HFFc6 (cell line): ENCODE measurements at regions not wholly inside any gene's neighbourhood (a gene's known extent, or its start where the extent isn't known, plus 50 kb on each side); places are given as distances from the start of the nearest gene placed in this dataset.

Experiments used
- DNase-seq: peaks from one replicate; pipeline ENCODE4 v3.0.0-alpha.2; 2018
- H3K27ac Mint-ChIP-seq: 2 replicates; pipeline ENCODE4 v1.8.0; 2020; ENCODE audit warnings: mild to moderate bottlenecking, mixed read lengths
- H3K27me3 Mint-ChIP-seq: 2 replicates; pipeline ENCODE4 v1.8.0; 2021; ENCODE audit warnings: mild to moderate bottlenecking, moderate library complexity, mixed read lengths; ENCODE audit not compliant: insufficient read depth
- H3K36me3 Mint-ChIP-seq: 2 replicates; pipeline ENCODE4 v1.8.0; 2021; ENCODE audit warnings: low read depth, mixed read lengths
- H3K4me1 Mint-ChIP-seq: 2 replicates; pipeline ENCODE4 v1.8.0; 2020; ENCODE audit warnings: low read depth, mixed read lengths
- H3K4me3 Mint-ChIP-seq: 2 replicates; pipeline ENCODE4 v1.8.0; 2020; ENCODE audit warnings: mild to moderate bottlenecking, moderate library complexity, mixed read lengths
- H3K9me3 Mint-ChIP-seq: 2 replicates; pipeline ENCODE4 v1.8.0; 2020; ENCODE audit warnings: mild to moderate bottlenecking, mixed read lengths
- TF ChIP-seq, protein P1 (sequence below): fragments of 200-600 bp; sonication (generic); IDR thresholded peaks from 2 replicates; pipeline ENCODE4 v1.5.0; 2021; ENCODE audit warnings: antibody characterized with exemption, mild to moderate bottlenecking

DNA sequence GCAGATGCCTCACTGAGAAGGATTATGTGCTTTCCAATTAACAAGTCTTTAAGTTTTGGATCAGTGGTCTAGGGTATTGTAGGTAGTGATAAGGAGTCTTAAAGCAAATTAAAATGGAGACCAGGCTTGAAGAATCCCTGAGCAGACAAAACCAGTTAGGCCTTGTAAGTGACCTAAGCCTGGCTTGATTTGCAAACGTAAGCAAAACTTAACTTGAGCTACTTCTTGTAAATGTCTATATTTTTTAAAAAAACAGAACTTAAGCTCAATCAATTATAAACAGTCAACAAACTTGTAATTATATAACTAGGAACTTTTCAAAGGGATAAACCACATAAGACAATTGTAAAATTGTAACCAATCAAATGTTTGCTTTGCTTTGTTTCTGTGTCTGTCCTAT is 72.7 kb upstream of the NALF2 start:
- H3K4me1 Mint-ChIP-seq, result no peaks in the 10 kb centered on the region
- no peak overlapping the region for H3K27ac Mint-ChIP-seq
- DNase-seq, result no peak
- no peak overlapping the region for H3K4me3 Mint-ChIP-seq
- no peaks in the 10 kb centered on the region for H3K9me3 Mint-ChIP-seq
- TF ChIP-seq, protein P1, sequence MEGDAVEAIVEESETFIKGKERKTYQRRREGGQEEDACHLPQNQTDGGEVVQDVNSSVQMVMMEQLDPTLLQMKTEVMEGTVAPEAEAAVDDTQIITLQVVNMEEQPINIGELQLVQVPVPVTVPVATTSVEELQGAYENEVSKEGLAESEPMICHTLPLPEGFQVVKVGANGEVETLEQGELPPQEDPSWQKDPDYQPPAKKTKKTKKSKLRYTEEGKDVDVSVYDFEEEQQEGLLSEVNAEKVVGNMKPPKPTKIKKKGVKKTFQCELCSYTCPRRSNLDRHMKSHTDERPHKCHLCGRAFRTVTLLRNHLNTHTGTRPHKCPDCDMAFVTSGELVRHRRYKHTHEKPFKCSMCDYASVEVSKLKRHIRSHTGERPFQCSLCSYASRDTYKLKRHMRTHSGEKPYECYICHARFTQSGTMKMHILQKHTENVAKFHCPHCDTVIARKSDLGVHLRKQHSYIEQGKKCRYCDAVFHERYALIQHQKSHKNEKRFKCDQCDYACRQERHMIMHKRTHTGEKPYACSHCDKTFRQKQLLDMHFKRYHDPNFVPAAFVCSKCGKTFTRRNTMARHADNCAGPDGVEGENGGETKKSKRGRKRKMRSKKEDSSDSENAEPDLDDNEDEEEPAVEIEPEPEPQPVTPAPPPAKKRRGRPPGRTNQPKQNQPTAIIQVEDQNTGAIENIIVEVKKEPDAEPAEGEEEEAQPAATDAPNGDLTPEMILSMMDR, result no peak
- H3K36me3 Mint-ChIP-seq, result no peaks in the 10 kb centered on the region
- peaks cover 3% of the 10 kb centered on the region; the same call in 1 of the 2 replicates for H3K27me3 Mint-ChIP-seq

DNA sequence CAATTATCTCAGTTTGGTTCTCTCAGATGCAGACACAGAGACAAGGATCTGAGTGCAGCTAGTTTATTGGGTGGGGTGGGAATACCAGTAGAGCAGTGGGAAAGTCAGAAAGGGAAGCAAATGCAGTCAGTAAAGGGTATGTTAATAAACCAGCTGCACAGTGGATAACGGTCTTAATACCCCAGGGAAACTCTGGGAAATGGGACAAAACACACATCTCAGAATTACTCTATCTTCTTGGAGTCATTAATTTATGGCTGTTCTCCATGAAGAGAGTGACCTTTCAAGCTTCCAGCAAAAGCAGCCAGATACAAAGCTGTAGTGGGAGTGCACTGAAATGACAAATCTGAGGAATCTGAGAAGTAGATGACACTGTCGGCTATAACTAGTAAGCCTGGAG is 73.3 kb upstream of the NALF2 start:
- no peak overlapping the region for H3K4me3 Mint-ChIP-seq
- no peak overlapping the region for H3K27ac Mint-ChIP-seq
- H3K36me3 Mint-ChIP-seq, result no peaks in the 10 kb centered on the region
- DNase-seq, result no peak
- no peaks in the 10 kb centered on the region for H3K9me3 Mint-ChIP-seq
- H3K4me1 Mint-ChIP-seq, result no peaks in the 10 kb centered on the region
- H3K27me3 Mint-ChIP-seq, result peaks cover 3% of the 10 kb centered on the region; the same call in 1 of the 2 replicates
- TF ChIP-seq, protein P1, result no peak

GRCh38 chrX:69429339-69430015 is 74.6 kb upstream of the NALF2 start:
- no peaks in the 10 kb centered on the region for H3K36me3 Mint-ChIP-seq
- no peak overlapping the region for H3K27ac Mint-ChIP-seq
- H3K9me3 Mint-ChIP-seq, result no peaks in the 10 kb centered on the region
- H3K4me3 Mint-ChIP-seq, result no peak overlapping the region
- DNase-seq, result no peak
- H3K27me3 Mint-ChIP-seq, result peaks cover 3% of the 10 kb centered on the region; the same call in 1 of the 2 replicates
- no peaks in the 10 kb centered on the region for H3K4me1 Mint-ChIP-seq
- TF ChIP-seq, protein P1, result no peak

- TF ChIP-seq, protein P1, result no peak
- no peak overlapping the region for H3K4me3 Mint-ChIP-seq
Observed at GRCh38 chrX:69428216-69428615, 75.9 kb upstream of the NALF2 start.

GRCh38 chrX:69424910-69425309 is 79.2 kb upstream of the NALF2 start:
- H3K4me1 Mint-ChIP-seq, result no peaks in the 10 kb centered on the region
- no peak for DNase-seq
- peaks cover 3% of the 10 kb centered on the region; the same call in 1 of the 2 replicates for H3K27me3 Mint-ChIP-seq
- TF ChIP-seq, protein P1, result no peak
- no peak overlapping the region for H3K4me3 Mint-ChIP-seq
- no peaks in the 10 kb centered on the region for H3K9me3 Mint-ChIP-seq
- H3K36me3 Mint-ChIP-seq, result no peaks in the 10 kb centered on the region
- H3K27ac Mint-ChIP-seq, result no peak overlapping the region

More at GRCh38 chrX:69428216-69428615, 75.9 kb upstream of the NALF2 start:
- no peak for DNase-seq
- no peaks in the 10 kb centered on the region for H3K9me3 Mint-ChIP-seq
- peaks cover 3% of the 10 kb centered on the region; the same call in 1 of the 2 replicates for H3K27me3 Mint-ChIP-seq
- no peak overlapping the region for H3K27ac Mint-ChIP-seq
- H3K36me3 Mint-ChIP-seq, result no peaks in the 10 kb centered on the region
- no peaks in the 10 kb centered on the region for H3K4me1 Mint-ChIP-seq
